ENCODE measurements at regions not wholly inside any gene's neighbourhood (a gene's known extent, or its start where the extent isn't known, plus 50 kb on each side); places are given as distances from the start of the nearest gene placed in this dataset.

DNA sequence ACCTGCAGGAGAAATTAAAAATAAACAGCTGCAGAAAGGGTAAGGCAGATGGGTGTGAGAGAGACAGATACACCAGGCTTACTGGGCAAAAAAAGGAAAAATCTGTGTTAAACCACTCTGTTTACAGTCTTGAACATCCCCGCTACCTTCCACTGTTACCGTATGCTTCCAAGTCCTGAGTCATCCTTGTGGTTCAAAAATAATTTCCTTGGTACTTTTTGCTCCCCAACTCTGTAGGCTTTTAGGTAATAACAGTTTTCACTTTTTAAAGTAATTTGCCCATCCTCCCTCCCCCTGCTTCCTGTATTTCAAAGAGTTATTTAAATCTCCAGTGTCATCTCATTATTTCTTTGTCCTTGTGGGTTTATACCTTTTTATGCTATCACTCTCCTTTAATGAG, 210.1 kb upstream of the FAT4 start:
- DNase-seq (ENCODE audit: low read depth, low spot score): no peak
- ChIA-PET CTCF (no interaction called here), POLR2A (no interaction called here)
- Histone ChIP-seq H3K9me3 (replicated peaks; ENCODE audit: control insufficient read depth, insufficient read depth, low read length) (no peaks in the 10 kb centered on the region), H3K4me2 (ENCODE audit: insufficient read depth, low read length) (no peak overlapping the region), H3K9me1 (replicated peaks; ENCODE audit: control insufficient read depth, extremely low read depth, insufficient read depth, low read length) (no peaks in the 10 kb centered on the region), H3K9ac (replicated peaks; ENCODE audit: extremely low read depth, insufficient read depth, low read length) (no peak overlapping the region), H4K20me1 (replicated peaks; ENCODE audit: control insufficient read depth, extremely low read depth, insufficient read depth, low read length) (no peaks in the 10 kb centered on the region), H3K27ac (ENCODE audit: insufficient read depth, low read depth, low read length) (no peak overlapping the region), H3K4me3 (replicated peaks in 1 of 3; ENCODE audit: insufficient read depth in 1 of 3, low read depth in 1 of 3, low read length in 3 of 3) (no peak overlapping the region), H3K79me2 (ENCODE audit: control insufficient read depth, insufficient read depth, low read length) (no peaks in the 10 kb centered on the region), H2AFZ (ENCODE audit: low read depth, low read length) (no peak overlapping the region), H3K36me3 (ENCODE audit: control insufficient read depth in 2 of 2, extremely low read depth in 1 of 2, insufficient read depth in 2 of 2, low read length in 2 of 2) (no peaks in the 10 kb centered on the region), H3K27me3 (ENCODE audit: control insufficient read depth in 2 of 2, insufficient read depth in 2 of 2, low read length in 2 of 2) (no peaks in the 10 kb centered on the region), H3K4me1 (ENCODE audit: control insufficient read depth, extremely low read depth, insufficient read depth, low read length) (no peaks in the 10 kb centered on the region)
- BruUV-seq (replicated peaks): no TSS peak
- dilution Hi-C loops (cut with MboI; ENCODE audit: extremely low pct_ligation_motif_present, low sequenced_read_pairs) (no loop called here), intact Hi-C loops (cut with micrococcal nuclease) (no loop called here)
- FAIRE-seq: no peak
- TF ChIP-seq JUN (IDR thresholded peaks at IDR 0.05; ENCODE audit: borderline replicate concordance, insufficient read depth, insufficient read length, low read depth) (no peak), FOS (IDR thresholded peaks at IDR 0.05; ENCODE audit: borderline replicate concordance, insufficient read depth, low read length) (no peak), POLR2A (IDR thresholded peaks at IDR 0.05; ENCODE audit: low read depth, low read length) (no peak), MYC (IDR thresholded peaks at IDR 0.05; ENCODE audit: low read depth, low read length) (no peak), POLR2AphosphoS5 (IDR thresholded peaks at IDR 0.05; ENCODE audit: insufficient read depth, low read depth, low read length) (no peak), EZH2 (IDR thresholded peaks at IDR 0.05; ENCODE audit: borderline replicate concordance, low read depth, low read length, severe bottlenecking) (no peak)
- TF ChIP-seq, protein P1, sequence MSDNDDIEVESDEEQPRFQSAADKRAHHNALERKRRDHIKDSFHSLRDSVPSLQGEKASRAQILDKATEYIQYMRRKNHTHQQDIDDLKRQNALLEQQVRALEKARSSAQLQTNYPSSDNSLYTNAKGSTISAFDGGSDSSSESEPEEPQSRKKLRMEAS (IDR thresholded peaks at IDR 0.05; ENCODE audit: insufficient read depth, insufficient read length): no peak
- TF ChIP-seq, protein P2, sequence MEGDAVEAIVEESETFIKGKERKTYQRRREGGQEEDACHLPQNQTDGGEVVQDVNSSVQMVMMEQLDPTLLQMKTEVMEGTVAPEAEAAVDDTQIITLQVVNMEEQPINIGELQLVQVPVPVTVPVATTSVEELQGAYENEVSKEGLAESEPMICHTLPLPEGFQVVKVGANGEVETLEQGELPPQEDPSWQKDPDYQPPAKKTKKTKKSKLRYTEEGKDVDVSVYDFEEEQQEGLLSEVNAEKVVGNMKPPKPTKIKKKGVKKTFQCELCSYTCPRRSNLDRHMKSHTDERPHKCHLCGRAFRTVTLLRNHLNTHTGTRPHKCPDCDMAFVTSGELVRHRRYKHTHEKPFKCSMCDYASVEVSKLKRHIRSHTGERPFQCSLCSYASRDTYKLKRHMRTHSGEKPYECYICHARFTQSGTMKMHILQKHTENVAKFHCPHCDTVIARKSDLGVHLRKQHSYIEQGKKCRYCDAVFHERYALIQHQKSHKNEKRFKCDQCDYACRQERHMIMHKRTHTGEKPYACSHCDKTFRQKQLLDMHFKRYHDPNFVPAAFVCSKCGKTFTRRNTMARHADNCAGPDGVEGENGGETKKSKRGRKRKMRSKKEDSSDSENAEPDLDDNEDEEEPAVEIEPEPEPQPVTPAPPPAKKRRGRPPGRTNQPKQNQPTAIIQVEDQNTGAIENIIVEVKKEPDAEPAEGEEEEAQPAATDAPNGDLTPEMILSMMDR (IDR thresholded peaks at IDR 0.05; ENCODE audit: extremely low read depth in 1 of 2, insufficient read depth in 1 of 2, low read depth in 1 of 2, low read length in 2 of 2): no peak
